VCaP (cell line): ENCODE measurements at regions not wholly inside any gene's neighbourhood (a gene's known extent, or its start where the extent isn't known, plus 50 kb on each side); places are given as distances from the start of the nearest gene placed in this dataset.
"Not testable (repeated sequence)": the region's sequence is repeated elsewhere in the genome, so short reads cannot be mapped to it uniquely, and the experiment has no call there.

Experiments
- H3K27ac ChIP-seq: fragments of 450-650 bp; 2 replicates; pipeline ENCODE4 v1.5.1; 2017
- TF ChIP-seq, protein P1 (sequence below): fragments of 450-650 bp; conservative IDR thresholded peaks from 2 replicates; pipeline ENCODE4 v1.5.1; 2017; ENCODE audit warnings: mild to moderate bottlenecking, moderate library complexity

GRCh38 chr6:3915076-3915791 is 66.1 kb downstream of the FAM50B start:
- H3K27ac ChIP-seq = no peak overlapping the region
- TF ChIP-seq, protein P1, sequence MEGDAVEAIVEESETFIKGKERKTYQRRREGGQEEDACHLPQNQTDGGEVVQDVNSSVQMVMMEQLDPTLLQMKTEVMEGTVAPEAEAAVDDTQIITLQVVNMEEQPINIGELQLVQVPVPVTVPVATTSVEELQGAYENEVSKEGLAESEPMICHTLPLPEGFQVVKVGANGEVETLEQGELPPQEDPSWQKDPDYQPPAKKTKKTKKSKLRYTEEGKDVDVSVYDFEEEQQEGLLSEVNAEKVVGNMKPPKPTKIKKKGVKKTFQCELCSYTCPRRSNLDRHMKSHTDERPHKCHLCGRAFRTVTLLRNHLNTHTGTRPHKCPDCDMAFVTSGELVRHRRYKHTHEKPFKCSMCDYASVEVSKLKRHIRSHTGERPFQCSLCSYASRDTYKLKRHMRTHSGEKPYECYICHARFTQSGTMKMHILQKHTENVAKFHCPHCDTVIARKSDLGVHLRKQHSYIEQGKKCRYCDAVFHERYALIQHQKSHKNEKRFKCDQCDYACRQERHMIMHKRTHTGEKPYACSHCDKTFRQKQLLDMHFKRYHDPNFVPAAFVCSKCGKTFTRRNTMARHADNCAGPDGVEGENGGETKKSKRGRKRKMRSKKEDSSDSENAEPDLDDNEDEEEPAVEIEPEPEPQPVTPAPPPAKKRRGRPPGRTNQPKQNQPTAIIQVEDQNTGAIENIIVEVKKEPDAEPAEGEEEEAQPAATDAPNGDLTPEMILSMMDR = no peak

GRCh38 chr6:3916211-3916610 is 67.0 kb downstream of the FAM50B start:
- TF ChIP-seq, protein P1 = no peak
- H3K27ac ChIP-seq = no peak overlapping the region

DNA sequence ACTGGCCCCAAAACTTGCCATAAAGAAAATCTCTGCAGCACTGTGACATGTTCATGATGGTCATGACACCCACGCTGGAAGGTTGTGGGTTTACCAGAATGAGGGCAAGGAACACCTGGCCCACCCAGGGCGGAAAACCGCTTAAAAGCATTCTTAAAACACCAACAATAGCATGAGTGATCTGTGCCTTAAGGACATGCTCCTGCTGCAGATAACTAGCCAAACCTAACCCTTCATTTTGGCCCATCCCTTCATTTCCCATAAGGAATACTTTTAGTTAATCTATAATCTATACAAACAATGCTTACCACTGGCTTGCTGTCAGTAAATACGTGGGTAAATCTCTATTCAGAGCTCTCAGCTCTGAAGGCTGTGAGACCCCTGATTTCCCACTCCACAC is 67.6 kb downstream of the FAM50B start:
- not testable (repeated sequence) for H3K27ac ChIP-seq

- TF ChIP-seq, protein P1 = no peak
- no peak overlapping the region for H3K27ac ChIP-seq
These were observed 69.3 kb downstream of the FAM50B start for GRCh38 chr6:3918469-3918868.

- H3K27ac ChIP-seq = no peak overlapping the region
- TF ChIP-seq, protein P1 = no peak
These were observed 70.0 kb downstream of the FAM50B start for GRCh38 chr6:3919130-3919628.

DNA sequence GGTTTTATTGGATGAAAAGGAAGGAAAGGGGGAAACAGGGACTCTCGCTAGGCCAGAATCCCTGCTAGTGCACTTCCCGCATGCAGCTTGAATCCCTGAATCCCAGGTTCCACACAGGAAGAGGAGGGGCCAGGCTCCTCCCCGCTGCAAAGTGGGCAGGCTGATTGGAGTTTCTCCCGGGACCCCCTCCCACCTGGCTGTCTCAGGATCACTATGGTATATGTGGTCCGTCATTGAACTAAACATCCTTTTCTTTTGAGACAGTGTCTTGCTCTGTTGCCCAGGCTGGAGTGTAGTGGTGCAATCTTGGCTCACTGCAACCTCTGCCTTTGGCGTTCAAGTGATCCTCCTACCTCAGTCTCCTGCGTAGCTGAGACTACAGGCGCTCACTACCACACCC is 70.7 kb downstream of the FAM50B start:
- TF ChIP-seq, protein P1 = no peak
- no peak overlapping the region for H3K27ac ChIP-seq

- no peak overlapping the region for H3K27ac ChIP-seq
- TF ChIP-seq, protein P1 = no peak
These were observed 71.1 kb downstream of the FAM50B start for GRCh38 chr6:3920321-3920720.

DNA sequence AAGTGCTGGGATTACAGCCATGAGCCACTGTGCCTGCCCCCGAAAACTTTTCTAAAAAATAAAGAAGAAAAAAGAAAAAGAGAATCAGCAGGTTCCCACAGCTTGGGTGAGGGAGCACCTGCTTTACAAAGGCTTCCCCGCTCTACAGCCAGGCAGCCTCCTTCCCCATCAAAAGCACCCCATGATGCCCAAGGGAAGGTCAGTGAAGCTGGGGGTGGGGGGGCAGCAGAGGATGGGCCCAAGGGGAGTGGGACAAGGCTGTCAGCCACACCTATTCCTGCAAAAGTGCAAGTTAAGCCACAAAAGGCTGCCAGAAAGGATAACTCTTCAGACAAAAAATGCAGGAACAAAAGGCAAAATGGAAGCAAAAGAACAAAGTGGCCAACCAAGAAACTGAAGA is 72.5 kb downstream of the FAM50B start:
- TF ChIP-seq, protein P1 = no peak
- H3K27ac ChIP-seq = no peak overlapping the region

DNA sequence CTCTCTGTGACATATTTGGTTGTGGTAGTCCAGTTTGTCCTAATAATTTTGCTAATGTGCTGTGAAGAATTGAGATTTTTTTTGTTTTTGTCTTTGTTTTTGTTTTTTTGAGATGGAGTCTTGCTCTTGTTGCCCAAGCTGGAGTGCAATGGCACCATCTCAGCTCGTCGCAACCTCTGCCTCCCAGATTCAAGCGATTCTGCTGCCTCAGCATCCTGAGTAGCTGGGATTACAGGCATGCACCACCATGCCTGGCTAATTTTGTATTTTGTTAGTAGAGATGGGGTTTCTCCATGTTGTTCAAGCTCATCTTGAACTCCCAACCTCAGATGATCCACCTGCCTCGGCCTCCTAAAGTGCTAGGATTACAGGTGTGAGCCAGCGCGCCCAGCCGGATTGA is 73.4 kb downstream of the FAM50B start:
- H3K27ac ChIP-seq = not testable (repeated sequence)

- H3K27ac ChIP-seq = not testable (repeated sequence)
These were observed 76.3 kb downstream of the FAM50B start for GRCh38 chr6:3925223-3926149.
